Activated B cell treated with CpG ODN at 0.5 μM for 24 hours (primary cell): ENCODE measurements at regions not wholly inside any gene's neighbourhood (a gene's known extent, or its start where the extent isn't known, plus 50 kb on each side); places are given as distances from the start of the nearest gene placed in this dataset.

Experiments
- ATAC-seq: fragments of 200-7000 bp; cut with Tn5 transposase; one replicate; pipeline ENCODE4 v1.10.0; 2021; ENCODE audit warnings: low read depth, mild to moderate bottlenecking, moderate library complexity
- CTCF ChIA-PET: fragments of 350-600 bp; sonication (Branson Sonifier 250); formaldehyde crosslinking; loops from one replicate; lab custom pipeline; 2021; ENCODE audit warnings: antibody characterized with exemption; lab: Charles Lee
- POLR2A ChIA-PET: fragments of 350-600 bp; sonication (Branson Sonifier 250); formaldehyde crosslinking; loops from one replicate; lab custom pipeline; 2021; ENCODE audit warnings: antibody characterized with exemption; lab: Charles Lee
- DNase-seq: peaks from one replicate; pipeline ENCODE4 v3.0.0; 2022
- H3K27ac Mint-ChIP-seq: one replicate; pipeline ENCODE4 v1.8.0; 2020; ENCODE audit warnings: mixed read lengths
- H3K27me3 Mint-ChIP-seq: one replicate; pipeline ENCODE4 v1.8.0; 2021; ENCODE audit warnings: mixed read lengths
- H3K36me3 Mint-ChIP-seq: one replicate; pipeline ENCODE4 v1.8.0; 2021; ENCODE audit warnings: low read depth, mixed read lengths
- H3K4me1 Mint-ChIP-seq: one replicate; pipeline ENCODE4 v1.8.0; 2021; ENCODE audit warnings: mixed read lengths
- H3K4me3 Mint-ChIP-seq: one replicate; pipeline ENCODE4 v1.8.0; 2020; ENCODE audit warnings: mild to moderate bottlenecking, mixed read lengths
- H3K9me3 Mint-ChIP-seq: one replicate; pipeline ENCODE4 v1.8.0; 2020; ENCODE audit warnings: mixed read lengths
- CTCF ChIP-seq: fragments of 200-600 bp; IDR thresholded peaks from one replicate; pipeline ENCODE4 v1.8.0; 2022; ENCODE audit warnings: antibody characterized with exemption, mild to moderate bottlenecking
- intact Hi-C: fragments of 100-400 bp; cut with micrococcal nuclease; formaldehyde crosslinking; loops from one replicate; pipeline ENCODE4 v1.15.1; 2024

- no peaks in the 10 kb centered on the region for H3K36me3 Mint-ChIP-seq
- POLR2A ChIA-PET: no interaction called here
- H3K4me1 Mint-ChIP-seq: no peaks in the 10 kb centered on the region
- DNase-seq: no peak
- H3K27ac Mint-ChIP-seq: no peak overlapping the region
- no peak for ATAC-seq
- CTCF ChIA-PET: no interaction called here
- no peak for TF ChIP-seq CTCF
- intact Hi-C loops: no loop called here
- no peaks in the 10 kb centered on the region for H3K27me3 Mint-ChIP-seq
- no peaks in the 10 kb centered on the region for H3K9me3 Mint-ChIP-seq
- H3K4me3 Mint-ChIP-seq: no peak overlapping the region
Observed at GRCh38 chr5:58080573-58080972, 379.3 kb downstream of the PLK2 start.

DNA sequence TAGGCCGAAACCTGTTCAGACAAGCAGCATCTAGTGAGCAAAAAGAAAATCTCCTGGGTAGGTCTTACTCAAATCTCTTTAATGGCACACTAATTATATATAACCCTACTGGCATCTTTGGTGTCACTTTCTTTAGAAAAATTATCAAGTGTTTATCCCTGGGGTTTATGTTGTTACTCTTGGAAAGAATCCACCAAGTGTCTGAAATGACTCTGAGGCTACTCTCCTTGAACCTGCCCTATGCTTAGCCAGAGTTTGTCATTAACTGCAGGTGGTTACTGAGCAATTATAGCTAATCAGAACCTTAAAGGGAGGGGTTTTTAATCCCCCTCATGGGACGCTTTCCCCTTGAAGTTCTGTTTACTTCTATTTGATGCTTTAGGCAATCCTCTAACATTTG lies 381.9 kb downstream of the PLK2 start:
- CTCF ChIA-PET: no interaction called here
- intact Hi-C loops: no loop called here
- POLR2A ChIA-PET: interaction anchor here (1.0 kb wide), 1 partner anchor 9 kb away, joined by 3 read pairs; no protein-coding TSS in a partner anchor
- no peak overlapping the region for H3K27ac Mint-ChIP-seq
- ATAC-seq (no peak), DNase-seq (no peak)
- H3K4me1 Mint-ChIP-seq: no peaks in the 10 kb centered on the region
- H3K27me3 Mint-ChIP-seq: no peaks in the 10 kb centered on the region
- H3K4me3 Mint-ChIP-seq: no peak overlapping the region
- no peaks in the 10 kb centered on the region for H3K36me3 Mint-ChIP-seq
- TF ChIP-seq CTCF: no peak
- H3K9me3 Mint-ChIP-seq: no peaks in the 10 kb centered on the region

DNA sequence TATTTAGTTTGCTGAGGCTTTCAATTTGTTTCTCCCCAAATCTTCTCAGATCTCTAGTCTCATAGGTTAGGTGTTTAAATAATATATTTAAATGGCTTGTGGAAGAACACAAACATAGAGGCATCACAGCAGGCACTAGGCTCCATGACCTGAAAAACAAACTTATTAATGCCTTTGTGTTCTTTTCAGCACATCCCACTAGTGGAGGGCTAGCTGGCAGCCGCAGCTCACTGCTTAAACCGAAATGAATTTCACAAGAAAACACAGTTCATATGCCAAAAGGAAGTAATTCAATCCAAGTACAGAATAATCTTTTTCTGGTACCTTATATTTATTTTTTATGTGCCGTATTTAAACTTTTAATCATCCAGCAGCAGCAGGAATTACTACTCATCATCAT lies 382.5 kb downstream of the PLK2 start:
- no peak overlapping the region for H3K4me3 Mint-ChIP-seq
- intact Hi-C loops: no loop called here
- no peaks in the 10 kb centered on the region for H3K9me3 Mint-ChIP-seq
- no peaks in the 10 kb centered on the region for H3K4me1 Mint-ChIP-seq
- no peak overlapping the region for H3K27ac Mint-ChIP-seq
- TF ChIP-seq CTCF: no peak
- ChIA-PET POLR2A (interaction anchor here (1.0 kb wide), 1 partner anchor 9 kb away, joined by 3 read pairs; no protein-coding TSS in a partner anchor), CTCF (no interaction called here)
- H3K27me3 Mint-ChIP-seq: no peaks in the 10 kb centered on the region
- no peak for DNase-seq
- H3K36me3 Mint-ChIP-seq: no peaks in the 10 kb centered on the region
- ATAC-seq: no peak

DNA sequence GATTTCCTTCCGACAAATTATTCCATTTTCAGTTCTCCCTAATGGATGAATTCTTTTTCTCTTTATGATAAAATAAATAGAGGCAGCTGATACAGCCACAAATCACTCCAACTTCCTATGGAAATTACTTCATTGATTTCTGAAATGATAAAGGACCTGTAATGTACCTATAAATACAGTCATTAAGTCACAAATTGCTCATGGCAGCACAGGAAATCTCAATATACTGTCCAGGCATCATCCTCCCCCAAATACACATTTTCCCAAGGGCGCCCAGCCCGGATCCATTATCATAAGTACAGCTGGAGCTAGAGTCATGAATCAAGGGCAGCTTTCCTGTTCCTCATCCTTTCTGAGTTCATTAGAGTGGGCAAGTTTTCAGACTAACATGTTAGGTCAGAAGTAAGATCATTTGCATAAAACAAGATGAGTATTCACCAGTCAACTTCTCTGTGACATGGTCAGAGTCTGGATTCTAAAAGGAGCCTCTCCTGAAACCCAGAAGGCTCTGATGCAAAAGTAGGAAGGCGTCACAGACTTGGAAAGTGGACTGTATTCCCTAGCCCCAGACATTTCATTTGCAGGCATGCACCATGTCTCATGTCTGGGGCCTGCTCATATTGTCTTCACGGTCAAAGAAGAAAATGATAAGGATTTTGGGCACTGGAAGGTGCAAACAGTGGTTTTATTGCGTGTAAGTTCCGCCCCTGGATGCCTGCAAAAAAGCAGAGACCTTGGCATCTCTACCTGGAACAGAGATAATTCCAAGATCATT lies 383.2 kb downstream of the PLK2 start:
- no peaks in the 10 kb centered on the region for H3K4me1 Mint-ChIP-seq
- no peak overlapping the region for H3K4me3 Mint-ChIP-seq
- ChIA-PET POLR2A (no interaction called here), CTCF (no interaction called here)
- no peaks in the 10 kb centered on the region for H3K9me3 Mint-ChIP-seq
- ATAC-seq (no peak), DNase-seq (no peak)
- intact Hi-C loops: no loop called here
- no peak overlapping the region for H3K27ac Mint-ChIP-seq
- no peak for TF ChIP-seq CTCF
- H3K36me3 Mint-ChIP-seq: no peaks in the 10 kb centered on the region
- H3K27me3 Mint-ChIP-seq: no peaks in the 10 kb centered on the region

DNA sequence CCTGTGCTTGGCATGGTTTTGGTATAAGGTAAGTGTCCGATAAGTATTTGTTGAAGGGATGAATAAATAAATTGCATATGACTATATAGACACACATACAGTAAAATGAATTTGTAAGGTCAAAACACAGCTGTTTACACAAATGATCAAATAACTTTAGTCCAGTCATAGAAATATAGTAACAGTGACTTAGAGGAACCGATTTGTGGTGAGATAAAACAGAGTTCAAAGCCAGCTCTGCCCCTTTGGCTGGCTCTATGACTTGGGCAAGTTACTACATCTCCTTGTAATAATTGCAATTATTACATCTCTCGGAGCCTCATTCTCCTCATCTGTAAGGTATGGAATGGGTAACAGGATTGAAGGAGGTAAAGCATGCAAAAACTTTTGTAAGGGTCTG lies 384.0 kb downstream of the PLK2 start:
- DNase-seq (no peak), ATAC-seq (no peak)
- no peaks in the 10 kb centered on the region for H3K27me3 Mint-ChIP-seq
- POLR2A ChIA-PET: no interaction called here
- intact Hi-C loops: no loop called here
- H3K36me3 Mint-ChIP-seq: no peaks in the 10 kb centered on the region
- H3K4me3 Mint-ChIP-seq: no peak overlapping the region
- TF ChIP-seq CTCF: no peak
- no peaks in the 10 kb centered on the region for H3K4me1 Mint-ChIP-seq
- no peak overlapping the region for H3K27ac Mint-ChIP-seq
- no peaks in the 10 kb centered on the region for H3K9me3 Mint-ChIP-seq
- CTCF ChIA-PET: no interaction called here
